ENCODE measurements at regions not wholly inside any gene's neighbourhood (a gene's known extent, or its start where the extent isn't known, plus 50 kb on each side); places are given as distances from the start of the nearest gene placed in this dataset.

DNA sequence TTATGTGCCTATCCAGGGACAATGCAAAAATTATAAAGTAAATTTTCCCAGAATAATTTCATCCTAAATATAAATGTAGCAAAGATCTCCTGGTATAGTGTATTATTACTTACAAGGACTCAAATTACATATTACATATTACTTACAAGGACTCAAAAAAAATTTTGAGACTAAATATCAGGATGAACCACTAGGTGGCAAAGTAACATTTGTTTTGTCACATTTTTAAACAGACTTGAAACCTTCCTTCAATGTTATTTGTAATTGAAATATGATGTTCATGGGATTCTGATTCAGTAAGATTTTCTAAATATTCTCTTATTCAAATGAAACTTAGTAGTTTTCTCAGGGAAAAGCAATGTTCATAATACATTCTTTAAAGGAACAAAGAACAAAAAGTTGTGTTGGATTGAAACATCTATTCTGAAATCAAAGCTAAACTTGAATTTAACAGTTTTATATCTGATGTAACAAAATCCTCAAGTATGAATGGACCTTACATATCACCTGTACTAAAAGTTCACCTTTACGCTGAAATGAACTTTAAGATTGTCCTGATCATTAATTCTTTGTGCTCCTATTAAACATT, 74.3 kb upstream of the GNAI1 start:
- RAD21 ChIA-PET (ENCODE audit: unreplicated experiment) = no interaction called here
- Histone ChIP-seq H3K9me3 (replicated peaks; ENCODE audit: control insufficient read depth, insufficient read depth, low read length) (no peaks in the 10 kb centered on the region), H3K79me2 (ENCODE audit: control insufficient read depth, insufficient read depth, low read length) (no peaks in the 10 kb centered on the region), H3K27ac (ENCODE audit: control insufficient read depth, insufficient read depth) (no peak overlapping the region), H3K4me2 (ENCODE audit: control insufficient read depth, insufficient read depth) (no peak overlapping the region), H3K27me3 (replicated peaks in 1 of 2; ENCODE audit: control insufficient read depth in 2 of 2, insufficient read depth in 2 of 2, low read length in 1 of 2) (no peaks in the 10 kb centered on the region), H4K20me1 (ENCODE audit: control insufficient read depth, insufficient read depth) (no peaks in the 10 kb centered on the region), H3K4me1 (ENCODE audit: control insufficient read depth, insufficient read depth, low read length) (no peaks in the 10 kb centered on the region), H3K4me3 (no peak overlapping the region), H3K36me3 (ENCODE audit: control insufficient read depth in 2 of 2, insufficient read depth in 2 of 2, low read length in 1 of 2) (no peaks in the 10 kb centered on the region), H3K9ac (ENCODE audit: control insufficient read depth, insufficient read depth, low read length) (no peak overlapping the region), H2AFZ (ENCODE audit: control insufficient read depth, low read depth, low read length) (no peak overlapping the region)
- no peak for FAIRE-seq
- CTCF ChIA-PET = interaction anchor here (0.7 to 2.1 kb wide), 8 partner anchors 13 to 1410 kb away, joined by 3 to 8 read pairs (median 4); no protein-coding TSS in a partner anchor
- in situ Hi-C loops (cut with MboI) (loop anchor here (25.0 kb wide), 1 partner anchor 602 kb away; no protein-coding TSS in a partner anchor), intact Hi-C loops (cut with micrococcal nuclease; ENCODE audit: unreplicated experiment) (loop anchor here (1.0 to 10.0 kb wide), 3 partner anchors 332 to 594 kb away; no protein-coding TSS in a partner anchor)
- no TSS peak for BruUV-seq (replicated peaks)
- SMC1A ChIA-PET (ENCODE audit: uncharacterized antibody, unreplicated experiment) = interaction anchor here (0.6 to 1.6 kb wide), 7 partner anchors 13 to 618 kb away, joined by 3 to 5 read pairs (median 3); no protein-coding TSS in a partner anchor
- DNase-seq (ENCODE audit: low read depth, low spot score) = no peak
- 0 out of 3 replicates have a peak, but pooled peaks have one; percentile 28 for ATAC-seq
- POLR2A ChIA-PET = no interaction called here
- no peak for TF ChIP-seq JUNB (IDR thresholded peaks at IDR 0.05)
- no peak for TF ChIP-seq SIX5 (IDR thresholded peaks at IDR 0.05; ENCODE audit: low read depth, low read length, severe bottlenecking)
- peak; percentile 11 to 43 (median 25); a peak in 2 of 6 replicates for TF ChIP-seq CTCF (IDR thresholded peaks at IDR 0.05 in 2 of 3, conservative IDR thresholded peaks at IDR 0.05 in 1 of 3; ENCODE audit: control insufficient read depth in 2 of 3, extremely low read depth in 1 of 3, insufficient read depth in 1 of 3, low read depth in 3 of 3, low read length in 3 of 3)
- TF ChIP-seq, protein P1, sequence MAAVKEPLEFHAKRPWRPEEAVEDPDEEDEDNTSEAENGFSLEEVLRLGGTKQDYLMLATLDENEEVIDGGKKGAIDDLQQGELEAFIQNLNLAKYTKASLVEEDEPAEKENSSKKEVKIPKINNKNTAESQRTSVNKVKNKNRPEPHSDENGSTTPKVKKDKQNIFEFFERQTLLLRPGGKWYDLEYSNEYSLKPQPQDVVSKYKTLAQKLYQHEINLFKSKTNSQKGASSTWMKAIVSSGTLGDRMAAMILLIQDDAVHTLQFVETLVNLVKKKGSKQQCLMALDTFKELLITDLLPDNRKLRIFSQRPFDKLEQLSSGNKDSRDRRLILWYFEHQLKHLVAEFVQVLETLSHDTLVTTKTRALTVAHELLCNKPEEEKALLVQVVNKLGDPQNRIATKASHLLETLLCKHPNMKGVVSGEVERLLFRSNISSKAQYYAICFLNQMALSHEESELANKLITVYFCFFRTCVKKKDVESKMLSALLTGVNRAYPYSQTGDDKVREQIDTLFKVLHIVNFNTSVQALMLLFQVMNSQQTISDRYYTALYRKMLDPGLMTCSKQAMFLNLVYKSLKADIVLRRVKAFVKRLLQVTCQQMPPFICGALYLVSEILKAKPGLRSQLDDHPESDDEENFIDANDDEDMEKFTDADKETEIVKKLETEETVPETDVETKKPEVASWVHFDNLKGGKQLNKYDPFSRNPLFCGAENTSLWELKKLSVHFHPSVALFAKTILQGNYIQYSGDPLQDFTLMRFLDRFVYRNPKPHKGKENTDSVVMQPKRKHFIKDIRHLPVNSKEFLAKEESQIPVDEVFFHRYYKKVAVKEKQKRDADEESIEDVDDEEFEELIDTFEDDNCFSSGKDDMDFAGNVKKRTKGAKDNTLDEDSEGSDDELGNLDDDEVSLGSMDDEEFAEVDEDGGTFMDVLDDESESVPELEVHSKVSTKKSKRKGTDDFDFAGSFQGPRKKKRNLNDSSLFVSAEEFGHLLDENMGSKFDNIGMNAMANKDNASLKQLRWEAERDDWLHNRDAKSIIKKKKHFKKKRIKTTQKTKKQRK (IDR thresholded peaks at IDR 0.05; ENCODE audit: low read depth, low read length) = no peak
- no peak for TF ChIP-seq ZNF274 (IDR thresholded peaks at IDR 0.05; ENCODE audit: insufficient read depth, insufficient read length)
- no peak for TF ChIP-seq BHLHE40 (IDR thresholded peaks at IDR 0.05; ENCODE audit: borderline replicate concordance in 1 of 2, low read depth in 2 of 2, low read length in 1 of 2)
- peak; percentile 25; the same call in 1 of the 2 replicates for TF ChIP-seq SMC3 (IDR thresholded peaks at IDR 0.05; ENCODE audit: borderline replicate concordance, low read length)
- peak; percentile 38; the same call in 1 of the 2 replicates for TF ChIP-seq RAD21 (IDR thresholded peaks at IDR 0.05; ENCODE audit: insufficient read depth, low read depth, low read length)
- no peak for TF ChIP-seq NR2C2 (IDR thresholded peaks at IDR 0.05; ENCODE audit: borderline replicate concordance, control insufficient read depth, insufficient read length, low read depth)
- 28% methylated on average over 1 of the region's 1 CpG for WGBS (ENCODE audit: insufficient coverage, insufficient replicate concordance, low lambda C conversion rate, missing lambda C conversion rate)
